ENCODE measurements at regions not wholly inside any gene's neighbourhood (a gene's known extent, or its start where the extent isn't known, plus 50 kb on each side); places are given as distances from the start of the nearest gene placed in this dataset.

DNA sequence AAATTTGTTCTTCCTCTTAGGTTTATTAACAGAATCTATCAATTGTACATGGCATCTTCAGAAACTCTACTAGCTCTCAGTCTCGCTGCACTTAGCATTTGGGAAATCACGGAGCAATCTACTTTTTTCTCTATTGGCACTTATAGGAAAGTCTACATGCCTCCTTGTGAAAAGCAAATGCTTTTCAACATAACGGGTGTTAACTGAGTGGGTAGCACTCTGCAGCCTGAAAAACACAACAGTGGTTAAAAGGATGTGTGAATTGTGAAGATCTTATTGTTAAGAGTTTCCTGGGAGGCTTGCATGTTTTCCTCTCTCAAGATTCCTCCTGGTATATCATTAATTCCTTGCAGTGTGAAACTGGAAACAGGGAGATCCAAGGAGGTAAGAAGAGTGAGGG lies 204.2 kb upstream of the SESN3 start:
- no peak for TF ChIP-seq POLR2AphosphoS5 (IDR thresholded peaks at IDR 0.05; ENCODE audit: low read depth, low read length)
- TF ChIP-seq POLR2A (IDR thresholded peaks at IDR 0.05; ENCODE audit: low read depth, low read length): no peak
